IMR-90 (cell line): ENCODE measurements at regions not wholly inside any gene's neighbourhood (a gene's known extent, or its start where the extent isn't known, plus 50 kb on each side); places are given as distances from the start of the nearest gene placed in this dataset.

ENCODE experiments used
- ATAC-seq: fragments of 200-7000 bp; cut with Tn5 transposase; 2 replicates; pipeline ENCODE4 v1.9.1; 2020; ENCODE audit warnings: low read depth, mild to moderate bottlenecking, moderate library complexity
- BruUV-seq: library from RNA; stranded (reverse); fragments of 400-500 nt; replicated peaks from 2 replicates; lab custom pipeline; 2021; lab: Mats Ljungman, UMichigan
- CTCF ChIA-PET: fragments of 300-600 bp; formaldehyde crosslinking; extraction: SDS; loops from one replicate; lab custom pipeline; 2021; ENCODE audit warnings: antibody characterized with exemption; lab: Yijun Ruan, JAX
- POLR2A ChIA-PET: fragments of 300-600 bp; sonication (Branson Sonifier 250); formaldehyde crosslinking; loops from one replicate; lab custom pipeline; 2022; ENCODE audit warnings: antibody characterized with exemption; ENCODE audit not compliant: unreplicated experiment; lab: Charles Lee
- DNase-seq: peaks from one replicate; pipeline ENCODE4 v3.0.0; 2013
- H2AFZ ChIP-seq: replicated peaks from 2 replicates; pipeline ENCODE3; 2013; ENCODE audit warnings: low read length, mild to moderate bottlenecking; ENCODE audit not compliant: poor library complexity
- H2AK5ac ChIP-seq: 2 replicates; pipeline ENCODE4 v1.6.1; 2013; ENCODE audit warnings: low read depth, low read length, inconsistent platforms
- H2AK9ac ChIP-seq: replicated peaks from 2 replicates; pipeline ENCODE3; 2013; ENCODE audit warnings: mild to moderate bottlenecking, low read depth, low read length, moderate library complexity; ENCODE audit not compliant: poor library complexity
- H2BK120ac ChIP-seq: 2 replicates; pipeline ENCODE4 v1.6.1; 2013; ENCODE audit warnings: low read depth, low read length, inconsistent platforms
- H2BK15ac ChIP-seq: 3 replicates; pipeline ENCODE4 v1.6.1; 2013; ENCODE audit warnings: low read depth, low read length, inconsistent platforms
- H2BK20ac ChIP-seq: 2 replicates; pipeline ENCODE4 v1.6.1; 2013; ENCODE audit warnings: low read depth, mild to moderate bottlenecking, inconsistent platforms, low read length, moderate library complexity
- H2BK5ac ChIP-seq: 2 replicates; pipeline ENCODE4 v1.6.1; 2013; ENCODE audit warnings: mild to moderate bottlenecking, low read depth, low read length, inconsistent platforms; ENCODE audit not compliant: poor library complexity, severe bottlenecking
- H3K14ac ChIP-seq: replicated peaks from 2 replicates; pipeline ENCODE4 v1.6.1; 2013; ENCODE audit warnings: low read depth, low read length, inconsistent platforms
- H3K18ac ChIP-seq: 2 replicates; pipeline ENCODE4 v1.6.1; 2013; ENCODE audit warnings: low read depth, low read length, control low read depth
- H3K23ac ChIP-seq: 2 replicates; pipeline ENCODE4 v1.6.1; 2013; ENCODE audit warnings: low read depth, low read length, inconsistent platforms
- H3K27ac ChIP-seq: 2 replicates; pipeline ENCODE4 v1.5.1; 2013; ENCODE audit warnings: mild to moderate bottlenecking, control low read depth, low read length; ENCODE audit not compliant: insufficient read depth
- H3K27me3 ChIP-seq: 2 replicates; pipeline ENCODE4 v1.6.1; 2013; ENCODE audit warnings: low read length; ENCODE audit not compliant: control insufficient read depth, insufficient read depth
- H3K36me3 ChIP-seq: 2 replicates; pipeline ENCODE4 v1.6.1; 2013; ENCODE audit warnings: low read length, mixed read lengths; ENCODE audit not compliant: control insufficient read depth, insufficient read depth
- H3K4ac ChIP-seq: 2 replicates; pipeline ENCODE4 v1.6.1; 2013; ENCODE audit warnings: low read depth, low read length, inconsistent platforms
- H3K4me1 ChIP-seq: 2 replicates; pipeline ENCODE4 v1.6.1; 2013; ENCODE audit warnings: low read length, mixed read lengths; ENCODE audit not compliant: control insufficient read depth, insufficient read depth
- H3K4me2 ChIP-seq: 2 replicates; pipeline ENCODE4 v1.6.1; 2013; ENCODE audit warnings: low read depth, mild to moderate bottlenecking, control low read depth, low read length, moderate library complexity
- H3K4me3 ChIP-seq: 2 replicates; pipeline ENCODE4 v1.5.1; 2013; ENCODE audit warnings: low read depth, mild to moderate bottlenecking, control low read depth, low read length, moderate library complexity; ENCODE audit not compliant: insufficient read depth
- H3K56ac ChIP-seq: 2 replicates; pipeline ENCODE4 v1.6.1; 2013; ENCODE audit warnings: low read length, inconsistent platforms; ENCODE audit not compliant: insufficient read depth; ENCODE audit errors: extremely low read depth
- H3K79me1 ChIP-seq, 2 experiments: 2 replicates each; pipeline ENCODE4 v1.6.1; 2013; ENCODE audit warnings: low read length in 2 of 2, inconsistent platforms in 1 of 2, low read depth in 1 of 2
- H3K9ac ChIP-seq: 2 replicates; pipeline ENCODE4 v1.6.1; 2013; ENCODE audit warnings: low read depth, low read length, control low read depth
- H3K9me1 ChIP-seq: 2 replicates; pipeline ENCODE4 v1.6.1; 2013; ENCODE audit warnings: low read length, inconsistent platforms; ENCODE audit not compliant: insufficient read depth
- H3K9me3 ChIP-seq: 2 replicates; pipeline ENCODE4 v1.6.1; 2013; ENCODE audit warnings: low read length; ENCODE audit not compliant: control insufficient read depth, insufficient read depth
- H4K20me1 ChIP-seq: 2 replicates; pipeline ENCODE4 v1.6.1; 2013; ENCODE audit warnings: low read length, inconsistent platforms; ENCODE audit not compliant: insufficient read depth
- H4K5ac ChIP-seq: 2 replicates; pipeline ENCODE4 v1.6.1; 2013; ENCODE audit warnings: mild to moderate bottlenecking, low read depth, low read length, control low read depth
- H4K8ac ChIP-seq, 2 experiments: 2 replicates each; pipeline ENCODE4 v1.6.1; 2013; ENCODE audit warnings: low read depth in 2 of 2, low read length in 2 of 2, control low read depth in 1 of 2, inconsistent platforms in 1 of 2
- H4K91ac ChIP-seq: 2 replicates; pipeline ENCODE4 v1.6.1; 2013; ENCODE audit warnings: low read depth, low read length, inconsistent platforms; ENCODE audit not compliant: insufficient read depth
- BHLHE40 ChIP-seq: fragments of 150-350 bp; IDR thresholded peaks from 2 replicates; pipeline ENCODE4 v1.6.1; 2016; ENCODE audit warnings: mild to moderate bottlenecking, low read depth, low read length
- CEBPB ChIP-seq: IDR thresholded peaks from 2 replicates; pipeline ENCODE4 v1.6.1; 2012; ENCODE audit warnings: low read depth, low read length, improper control_type of control experiment
- CHD1 ChIP-seq: IDR thresholded peaks from 2 replicates; pipeline ENCODE4 v1.6.1; 2012; ENCODE audit warnings: low read depth, low read length, improper control_type of control experiment
- FOS ChIP-seq: fragments of 150-350 bp; IDR thresholded peaks from 2 replicates; pipeline ENCODE4 v1.6.1; 2016; ENCODE audit warnings: low read depth, low read length
- MAZ ChIP-seq: IDR thresholded peaks from 2 replicates; pipeline ENCODE4 v1.6.1; 2012; ENCODE audit warnings: low read depth, mild to moderate bottlenecking, low read length, improper control_type of control experiment, moderate library complexity, borderline replicate concordance
- MXI1 ChIP-seq: IDR thresholded peaks from 2 replicates; pipeline ENCODE4 v1.6.1; 2012; ENCODE audit warnings: low read depth, mild to moderate bottlenecking, low read length, moderate library complexity, borderline replicate concordance
- POLR2A ChIP-seq: IDR thresholded peaks from 2 replicates; pipeline ENCODE4 v1.6.1; 2012; ENCODE audit warnings: mild to moderate bottlenecking, low read depth, low read length
- RAD21 ChIP-seq: IDR thresholded peaks from 2 replicates; pipeline ENCODE4 v1.6.1; 2012; ENCODE audit warnings: low read length, improper control_type of control experiment
- RCOR1 ChIP-seq: IDR thresholded peaks from 2 replicates; pipeline ENCODE4 v1.6.1; 2012; ENCODE audit warnings: mild to moderate bottlenecking, low read length, improper control_type of control experiment; ENCODE audit not compliant: insufficient replicate concordance
- RFX5 ChIP-seq: IDR thresholded peaks from 2 replicates; pipeline ENCODE4 v1.8.0; 2012; ENCODE audit warnings: low read depth, mild to moderate bottlenecking, low read length, moderate library complexity
- SMC3 ChIP-seq: fragments of 150-350 bp; IDR thresholded peaks from 2 replicates; pipeline ENCODE4 v1.6.1; 2016; ENCODE audit warnings: low read depth, mild to moderate bottlenecking, antibody characterized with exemption, low read length, moderate library complexity
- WGBS, 2 experiments: methylation state at CpG; one replicate each; pipeline versions ENCODE4 v1.1.5 to v1.1.7; 2013; ENCODE audit warnings: missing lambda C conversion rate in 2 of 2; ENCODE audit not compliant: insufficient read length in 1 of 2; ENCODE audit errors: extremely low coverage in 2 of 2; 5-methylcytosine and 5-hydroxymethylcytosine counted together
- dilution Hi-C: fragments of 300-500 bp; cut with HindIII; formaldehyde crosslinking; loops from one replicate; pipeline ENCODE4 v1.14.3; 2018; ENCODE audit warnings: low sequenced_read_pairs; ENCODE audit not compliant: unreplicated experiment
- in situ Hi-C: fragments of 300-500 bp; cut with MboI; formaldehyde crosslinking; loops from 3 replicates; pipeline ENCODE4 v1.14.3; 2019; ENCODE audit warnings: low sequenced_read_pairs, inconsistent platforms, mixed read lengths
- intact Hi-C: fragments of 100-400 bp; cut with micrococcal nuclease; formaldehyde crosslinking; loops from 2 replicates; pipeline ENCODE4 v1.10.0; 2022
- TF ChIP-seq, protein P1 (sequence below): fragments of 150-350 bp; IDR thresholded peaks from 2 replicates; pipeline ENCODE4 v1.6.1; 2016; ENCODE audit warnings: low read depth, mild to moderate bottlenecking, low read length, moderate library complexity, borderline replicate concordance
- TF ChIP-seq, protein P2 (sequence below): conservative IDR thresholded peaks from 2 replicates; pipeline ENCODE4 v1.5.1; 2012; ENCODE audit warnings: mild to moderate bottlenecking, low read depth, low read length, improper control_type of control experiment

DNA sequence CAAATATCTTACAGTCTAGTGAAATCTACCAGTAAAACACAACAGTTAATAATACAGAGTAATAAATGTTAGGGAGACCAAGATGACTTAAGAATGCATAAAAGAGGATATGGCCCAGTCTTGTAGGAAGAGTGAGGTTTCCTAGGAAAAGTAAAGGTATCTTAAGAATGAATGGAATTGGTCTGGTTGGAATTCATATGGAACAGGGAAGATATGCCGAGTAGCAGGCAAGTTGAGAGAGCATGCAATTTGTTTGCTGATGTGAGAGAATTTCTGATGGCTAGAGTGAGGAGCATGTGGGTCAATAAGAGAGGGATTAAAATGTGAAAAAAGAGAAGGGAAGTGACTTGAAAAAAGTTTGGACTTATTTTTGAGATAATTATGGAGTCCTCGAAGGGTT, 512.9 kb upstream of the ZEB2 start:
- POLR2A ChIA-PET, result no interaction called here
- H3K27me3 ChIP-seq, result no peaks in the 10 kb centered on the region
- no peak overlapping the region for H2BK5ac ChIP-seq
- no peak overlapping the region for H2AFZ ChIP-seq
- no peak overlapping the region for H4K5ac ChIP-seq
- no peaks in the 10 kb centered on the region for H3K79me1 ChIP-seq
- TF ChIP-seq RFX5 (no peak), BHLHE40 (no peak), CEBPB (no peak), MXI1 (no peak), RCOR1 (no peak), POLR2A (no peak), RAD21 (no peak), FOS (no peak), MAZ (no peak), CHD1 (no peak), SMC3 (no peak)
- TF ChIP-seq, protein P1, sequence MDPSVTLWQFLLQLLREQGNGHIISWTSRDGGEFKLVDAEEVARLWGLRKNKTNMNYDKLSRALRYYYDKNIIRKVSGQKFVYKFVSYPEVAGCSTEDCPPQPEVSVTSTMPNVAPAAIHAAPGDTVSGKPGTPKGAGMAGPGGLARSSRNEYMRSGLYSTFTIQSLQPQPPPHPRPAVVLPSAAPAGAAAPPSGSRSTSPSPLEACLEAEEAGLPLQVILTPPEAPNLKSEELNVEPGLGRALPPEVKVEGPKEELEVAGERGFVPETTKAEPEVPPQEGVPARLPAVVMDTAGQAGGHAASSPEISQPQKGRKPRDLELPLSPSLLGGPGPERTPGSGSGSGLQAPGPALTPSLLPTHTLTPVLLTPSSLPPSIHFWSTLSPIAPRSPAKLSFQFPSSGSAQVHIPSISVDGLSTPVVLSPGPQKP, result no peak
- TF ChIP-seq, protein P2, sequence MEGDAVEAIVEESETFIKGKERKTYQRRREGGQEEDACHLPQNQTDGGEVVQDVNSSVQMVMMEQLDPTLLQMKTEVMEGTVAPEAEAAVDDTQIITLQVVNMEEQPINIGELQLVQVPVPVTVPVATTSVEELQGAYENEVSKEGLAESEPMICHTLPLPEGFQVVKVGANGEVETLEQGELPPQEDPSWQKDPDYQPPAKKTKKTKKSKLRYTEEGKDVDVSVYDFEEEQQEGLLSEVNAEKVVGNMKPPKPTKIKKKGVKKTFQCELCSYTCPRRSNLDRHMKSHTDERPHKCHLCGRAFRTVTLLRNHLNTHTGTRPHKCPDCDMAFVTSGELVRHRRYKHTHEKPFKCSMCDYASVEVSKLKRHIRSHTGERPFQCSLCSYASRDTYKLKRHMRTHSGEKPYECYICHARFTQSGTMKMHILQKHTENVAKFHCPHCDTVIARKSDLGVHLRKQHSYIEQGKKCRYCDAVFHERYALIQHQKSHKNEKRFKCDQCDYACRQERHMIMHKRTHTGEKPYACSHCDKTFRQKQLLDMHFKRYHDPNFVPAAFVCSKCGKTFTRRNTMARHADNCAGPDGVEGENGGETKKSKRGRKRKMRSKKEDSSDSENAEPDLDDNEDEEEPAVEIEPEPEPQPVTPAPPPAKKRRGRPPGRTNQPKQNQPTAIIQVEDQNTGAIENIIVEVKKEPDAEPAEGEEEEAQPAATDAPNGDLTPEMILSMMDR, result no peak
- no peaks in the 10 kb centered on the region for H3K9me3 ChIP-seq
- ATAC-seq, result no peak
- peaks cover 7% of the 10 kb centered on the region; the same call in 1 of the 2 replicates for H3K4me1 ChIP-seq
- intact Hi-C loops (no loop called here), in situ Hi-C loops (no loop called here), dilution Hi-C loops (no loop called here)
- CTCF ChIA-PET, result no interaction called here
- H3K56ac ChIP-seq, result no peak overlapping the region
- no peak overlapping the region; the same call in 1 of the 2 replicates for H3K18ac ChIP-seq
- no peaks in the 10 kb centered on the region for H3K9me1 ChIP-seq
- no peak overlapping the region for H3K23ac ChIP-seq
- no peak overlapping the region for H2BK15ac ChIP-seq
- H2AK9ac ChIP-seq, result no peak overlapping the region
- no peak overlapping the region for H2BK20ac ChIP-seq
- no peak for DNase-seq
- H2AK5ac ChIP-seq, result no peak overlapping the region
- WGBS, 2 experiments, result 100% methylated on average over 1 of the region's 2 CpGs; no CpG with 5 or more reads in 1 of the 2 experiments
- no peak overlapping the region for H4K8ac ChIP-seq
- no peak overlapping the region for H2BK120ac ChIP-seq
- H3K36me3 ChIP-seq, result no peaks in the 10 kb centered on the region
- BruUV-seq, result no TSS peak
- H3K9ac ChIP-seq, result no peak overlapping the region
- no peak overlapping the region for H4K91ac ChIP-seq
- H3K4me2 ChIP-seq, result no peak overlapping the region
- H3K4ac ChIP-seq, result no peak overlapping the region
- H3K27ac ChIP-seq, result no peak overlapping the region
- no peak overlapping the region for H3K4me3 ChIP-seq
- no peaks in the 10 kb centered on the region for H4K20me1 ChIP-seq
- H3K14ac ChIP-seq, result no peak overlapping the region
